ENCODE measurements at regions not wholly inside any gene's neighbourhood (a gene's known extent, or its start where the extent isn't known, plus 50 kb on each side); places are given as distances from the start of the nearest gene placed in this dataset.

DNA sequence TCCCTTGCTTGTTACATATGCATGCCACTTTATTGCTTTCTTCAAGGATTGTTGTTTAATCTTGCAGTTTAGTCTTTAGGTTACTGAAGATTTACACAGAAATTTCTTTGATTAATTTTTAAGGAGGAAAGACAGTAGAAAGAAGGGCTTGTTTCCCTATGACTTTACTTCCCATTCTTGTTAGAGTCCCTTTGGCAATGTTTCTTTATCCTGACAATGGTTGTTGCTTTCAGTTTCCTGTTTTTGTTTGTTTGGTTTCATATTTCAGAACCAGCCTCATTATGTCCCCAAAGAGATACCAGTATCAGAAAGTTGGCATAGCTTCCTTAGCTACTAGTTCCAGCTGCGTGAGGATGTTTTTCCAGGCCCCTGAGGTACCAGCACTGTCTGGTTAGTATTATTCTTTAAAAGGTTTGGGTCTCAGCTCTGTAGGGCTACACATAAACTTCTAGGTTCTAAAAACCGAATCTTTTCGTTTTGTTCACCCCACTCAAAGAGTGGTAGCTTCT is 61.3 kb upstream of the UNC5C start:
- no peak for TF ChIP-seq POLR2A (IDR thresholded peaks at IDR 0.05; ENCODE audit: extremely low read depth, insufficient read length)
- TF ChIP-seq, protein P1, sequence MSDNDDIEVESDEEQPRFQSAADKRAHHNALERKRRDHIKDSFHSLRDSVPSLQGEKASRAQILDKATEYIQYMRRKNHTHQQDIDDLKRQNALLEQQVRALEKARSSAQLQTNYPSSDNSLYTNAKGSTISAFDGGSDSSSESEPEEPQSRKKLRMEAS (IDR thresholded peaks at IDR 0.05; ENCODE audit: low read depth, low read length): no peak
